DOHH2 (cell line): ENCODE measurements at regions not wholly inside any gene's neighbourhood (a gene's known extent, or its start where the extent isn't known, plus 50 kb on each side); places are given as distances from the start of the nearest gene placed in this dataset.

Experiments
- H3F3A ChIP-seq: fragments of 200-600 bp; sonication (generic), shearing (Covaris generic); 2 replicates; pipeline ENCODE4 v1.6.0; 2016; ENCODE audit warnings: antibody characterized with exemption, mild to moderate bottlenecking; ENCODE audit not compliant: control insufficient read depth, insufficient read depth
- H3K27ac ChIP-seq: fragments of 200-600 bp; sonication (generic); 2 replicates; pipeline ENCODE4 v1.5.1; 2014; ENCODE audit warnings: low read depth, mild to moderate bottlenecking, low read length, moderate library complexity
- H3K27me3 ChIP-seq: fragments of 200-600 bp; sonication (generic); 2 replicates; pipeline ENCODE4 v1.6.1; 2014; ENCODE audit warnings: mild to moderate bottlenecking, low read length, mixed read lengths; ENCODE audit not compliant: control insufficient read depth
- H3K36me3 ChIP-seq: fragments of 200-600 bp; sonication (generic); 2 replicates; pipeline ENCODE4 v1.6.1; 2014; ENCODE audit warnings: mild to moderate bottlenecking, low read length, moderate library complexity, mixed read lengths; ENCODE audit not compliant: control insufficient read depth
- H3K4me1 ChIP-seq: fragments of 200-600 bp; sonication (generic); 2 replicates; pipeline ENCODE4 v1.6.1; 2014; ENCODE audit warnings: mild to moderate bottlenecking, low read length, mixed read lengths; ENCODE audit not compliant: control insufficient read depth
- H3K4me2 ChIP-seq: fragments of 200-600 bp; sonication (generic); 2 replicates; pipeline ENCODE4 v1.6.0; 2014; ENCODE audit warnings: mild to moderate bottlenecking, low read length, moderate library complexity
- H3K4me3 ChIP-seq: fragments of 200-600 bp; sonication (generic); 2 replicates; pipeline ENCODE4 v1.5.1; 2014; ENCODE audit warnings: mild to moderate bottlenecking, low read length, mixed read lengths
- H3K79me2 ChIP-seq: fragments of 200-600 bp; sonication (generic); 2 replicates; pipeline ENCODE4 v1.6.1; 2014; ENCODE audit warnings: mild to moderate bottlenecking, low read length, mixed read lengths; ENCODE audit not compliant: control insufficient read depth
- H3K9me2 ChIP-seq: fragments of 200-600 bp; sonication (generic); replicated peaks from 2 replicates; pipeline ENCODE4 v1.6.1; 2014; ENCODE audit warnings: mild to moderate bottlenecking, low read length, mixed read lengths; ENCODE audit not compliant: control insufficient read depth
- H3K9me3 ChIP-seq: fragments of 200-600 bp; sonication (generic); 2 replicates; pipeline ENCODE4 v1.6.1; 2014; ENCODE audit warnings: antibody characterized with exemption, low read length, mixed read lengths; ENCODE audit not compliant: control insufficient read depth, insufficient read depth
- H4K20me1 ChIP-seq: fragments of 200-600 bp; sonication (generic); 2 replicates; pipeline ENCODE4 v1.6.0; 2014; ENCODE audit warnings: low read depth, mild to moderate bottlenecking, antibody characterized with exemption, low read length, moderate library complexity; ENCODE audit not compliant: control insufficient read depth, insufficient read depth
- CTCF ChIP-seq: fragments of 200-600 bp; sonication (generic); IDR thresholded peaks from one replicate; pipeline ENCODE4 v1.5.1; 2014; ENCODE audit warnings: antibody characterized with exemption, mild to moderate bottlenecking, low read depth, low read length; ENCODE audit not compliant: poor library complexity, severe bottlenecking
- EZH2phosphoT487 ChIP-seq: fragments of 200-600 bp; sonication (generic); IDR thresholded peaks from 2 replicates; pipeline ENCODE4 v1.6.1; 2017; ENCODE audit warnings: borderline replicate concordance, mild to moderate bottlenecking, antibody characterized with exemption, low read length, moderate library complexity, mixed read lengths

GRCh38 chr7:46739518-46740234 lies 818.6 kb upstream of the IGFBP3 start:
- Histone ChIP-seq H3K4me1 (no peaks in the 10 kb centered on the region), H3K4me3 (no peak overlapping the region), H3K9me2 (no peaks in the 10 kb centered on the region), H3K4me2 (no peak overlapping the region), H3K27ac (no peak overlapping the region), H3K9me3 (no peaks in the 10 kb centered on the region), H3F3A (no peaks in the 10 kb centered on the region), H3K79me2 (no peaks in the 10 kb centered on the region), H3K36me3 (no peaks in the 10 kb centered on the region), H4K20me1 (no peaks in the 10 kb centered on the region), H3K27me3 (no peaks in the 10 kb centered on the region)
- TF ChIP-seq EZH2phosphoT487 (no peak), CTCF (no peak)

DNA sequence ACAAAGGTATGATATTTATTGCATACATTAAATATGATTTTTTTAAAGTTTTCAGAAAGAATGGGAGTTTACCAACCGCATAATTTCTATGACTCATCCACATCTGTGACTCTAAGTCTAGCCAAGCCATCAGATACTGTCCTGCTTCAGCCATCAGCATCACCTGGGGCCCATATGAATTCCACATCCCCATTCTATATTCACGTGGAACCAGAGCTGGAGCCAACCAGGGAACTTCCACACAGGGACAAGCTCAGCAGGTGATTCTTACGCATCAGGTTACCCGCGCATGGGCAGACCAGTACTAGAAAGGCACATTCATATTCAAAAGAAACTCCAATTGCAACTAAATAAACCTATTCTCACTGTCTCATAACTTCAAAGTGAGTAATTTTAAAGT lies 817.7 kb upstream of the IGFBP3 start:
- Histone ChIP-seq H3K27ac (no peak overlapping the region), H3K27me3 (no peaks in the 10 kb centered on the region), H3K4me3 (no peak overlapping the region), H3K79me2 (no peaks in the 10 kb centered on the region), H3K4me1 (no peaks in the 10 kb centered on the region), H3F3A (no peaks in the 10 kb centered on the region), H3K36me3 (no peaks in the 10 kb centered on the region), H3K4me2 (no peak overlapping the region), H4K20me1 (no peaks in the 10 kb centered on the region), H3K9me2 (no peaks in the 10 kb centered on the region), H3K9me3 (no peaks in the 10 kb centered on the region)
- no peak for TF ChIP-seq EZH2phosphoT487
- no peak for TF ChIP-seq CTCF

GRCh38 chr7:46738165-46738564 lies 817.1 kb upstream of the IGFBP3 start:
- H4K20me1 ChIP-seq: no peaks in the 10 kb centered on the region

More at GRCh38 chr7:46738165-46738564, 817.1 kb upstream of the IGFBP3 start:
- Histone ChIP-seq H3K27ac (no peak overlapping the region), H3K9me3 (no peaks in the 10 kb centered on the region), H3F3A (no peaks in the 10 kb centered on the region), H3K27me3 (no peaks in the 10 kb centered on the region), H3K4me3 (no peak overlapping the region), H3K36me3 (no peaks in the 10 kb centered on the region), H3K79me2 (no peaks in the 10 kb centered on the region), H3K4me2 (no peak overlapping the region), H3K4me1 (no peaks in the 10 kb centered on the region), H3K9me2 (no peaks in the 10 kb centered on the region)
- TF ChIP-seq CTCF: no peak
- no peak for TF ChIP-seq EZH2phosphoT487
